ENCODE measurements at regions not wholly inside any gene's neighbourhood (a gene's known extent, or its start where the extent isn't known, plus 50 kb on each side); places are given as distances from the start of the nearest gene placed in this dataset.

DNA sequence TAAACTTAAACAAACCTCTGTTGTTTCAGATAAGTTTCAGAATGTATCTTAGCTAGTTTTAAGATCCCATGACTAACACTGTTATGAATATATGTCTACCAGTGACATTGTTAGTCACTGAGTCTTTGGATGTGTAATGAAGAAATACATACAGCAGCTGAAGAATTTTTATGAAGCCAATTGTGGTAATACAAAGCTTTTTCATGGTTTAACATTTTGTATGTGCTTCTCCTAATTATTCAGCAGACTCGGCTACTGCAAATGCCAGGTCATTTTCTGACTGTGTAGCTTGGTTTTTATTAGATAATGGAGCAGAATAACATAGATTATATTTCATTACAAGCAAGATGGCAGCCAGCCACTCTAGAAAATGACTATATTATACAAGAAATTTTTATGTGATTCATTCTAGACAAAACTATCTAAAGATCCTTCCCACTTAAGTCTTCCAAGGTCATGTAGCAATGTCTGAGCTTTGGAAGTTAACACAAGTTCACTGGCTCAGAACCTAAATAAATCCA lies 147.8 kb downstream of the TNFSF18 start:
- CTCF ChIA-PET = interaction anchor here (0.6 to 0.9 kb wide), 4 partner anchors 100 to 300 kb away, joined by 3 to 5 read pairs (median 4); no protein-coding TSS in a partner anchor
- POLR2A ChIA-PET = interaction anchor here (0.8 to 1.1 kb wide), 3 partner anchors 15 to 58 kb away, joined by 3 to 6 read pairs (median 4); no protein-coding TSS in a partner anchor
- Histone ChIP-seq H3K9me3 (ENCODE audit: control insufficient read depth, insufficient read depth, low read length) (no peaks in the 10 kb centered on the region), H3K4me3 (ENCODE audit: low read depth, low read length) (no peak overlapping the region), H3K27ac (ENCODE audit: low read depth, low read length) (peak overlapping the region; percentile 11), H3K27me3 (ENCODE audit: control insufficient read depth, insufficient read depth, low read length) (no peaks in the 10 kb centered on the region)
- no peak for DNase-seq (ENCODE audit: low read depth, low spot score)
- TF ChIP-seq, protein P1, sequence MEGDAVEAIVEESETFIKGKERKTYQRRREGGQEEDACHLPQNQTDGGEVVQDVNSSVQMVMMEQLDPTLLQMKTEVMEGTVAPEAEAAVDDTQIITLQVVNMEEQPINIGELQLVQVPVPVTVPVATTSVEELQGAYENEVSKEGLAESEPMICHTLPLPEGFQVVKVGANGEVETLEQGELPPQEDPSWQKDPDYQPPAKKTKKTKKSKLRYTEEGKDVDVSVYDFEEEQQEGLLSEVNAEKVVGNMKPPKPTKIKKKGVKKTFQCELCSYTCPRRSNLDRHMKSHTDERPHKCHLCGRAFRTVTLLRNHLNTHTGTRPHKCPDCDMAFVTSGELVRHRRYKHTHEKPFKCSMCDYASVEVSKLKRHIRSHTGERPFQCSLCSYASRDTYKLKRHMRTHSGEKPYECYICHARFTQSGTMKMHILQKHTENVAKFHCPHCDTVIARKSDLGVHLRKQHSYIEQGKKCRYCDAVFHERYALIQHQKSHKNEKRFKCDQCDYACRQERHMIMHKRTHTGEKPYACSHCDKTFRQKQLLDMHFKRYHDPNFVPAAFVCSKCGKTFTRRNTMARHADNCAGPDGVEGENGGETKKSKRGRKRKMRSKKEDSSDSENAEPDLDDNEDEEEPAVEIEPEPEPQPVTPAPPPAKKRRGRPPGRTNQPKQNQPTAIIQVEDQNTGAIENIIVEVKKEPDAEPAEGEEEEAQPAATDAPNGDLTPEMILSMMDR (IDR thresholded peaks at IDR 0.05; ENCODE audit: low read depth, low read length) = no peak

DNA sequence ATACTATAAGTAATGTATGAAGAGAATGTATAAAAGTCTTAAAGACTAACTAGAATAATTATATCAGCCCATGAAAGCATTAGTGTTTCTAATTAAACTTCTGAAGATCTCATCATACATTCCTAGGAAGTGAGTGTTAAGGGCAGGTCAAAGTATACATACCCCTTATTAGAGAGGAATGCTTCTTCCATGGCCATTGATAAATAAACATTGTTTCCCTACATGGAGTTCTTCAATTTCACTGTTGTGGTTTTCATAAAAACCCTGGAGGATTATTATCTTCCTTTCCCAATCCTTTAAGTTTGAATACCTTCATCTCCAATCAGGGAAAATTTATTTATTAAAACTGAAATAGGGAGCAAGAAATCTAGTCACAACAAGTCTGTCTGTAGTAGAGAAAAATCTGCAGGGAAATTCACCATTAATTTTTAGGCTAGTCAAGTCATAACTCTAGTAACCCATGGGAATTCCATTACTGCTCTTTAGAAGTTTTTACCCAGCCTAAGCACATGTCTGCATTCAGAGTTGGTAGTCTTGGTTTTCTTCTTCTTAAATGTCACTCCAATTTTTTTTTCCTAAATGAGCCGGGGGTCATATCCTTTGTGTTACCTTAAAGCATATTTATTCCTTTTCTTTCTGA lies 147.0 kb downstream of the TNFSF18 start:
- POLR2A ChIA-PET = no interaction called here
- H3K4me3 ChIP-seq (ENCODE audit: low read depth, low read length) = no peak overlapping the region

DNA sequence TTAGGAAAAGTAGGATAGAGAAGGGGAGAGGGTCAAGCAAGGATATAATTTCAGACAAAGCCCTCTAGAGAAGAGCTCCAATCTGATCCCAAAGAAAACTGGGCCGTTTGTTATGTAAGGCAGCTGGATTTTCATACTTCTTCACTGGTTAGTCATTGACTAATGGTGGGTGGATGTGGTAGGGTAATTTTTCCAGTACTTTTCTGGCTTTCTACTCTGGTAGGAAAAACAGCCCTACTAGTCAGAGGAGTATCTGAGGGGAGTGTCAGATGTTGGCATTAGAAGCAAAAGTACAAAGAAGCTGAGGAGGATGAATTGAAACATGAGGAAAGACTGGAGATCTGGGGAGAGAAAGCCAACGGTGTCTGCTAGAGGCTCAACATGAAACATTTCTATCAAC lies 145.3 kb downstream of the TNFSF18 start:
- Histone ChIP-seq H3K4me3 (ENCODE audit: low read depth, low read length) (no peak overlapping the region), H3K27me3 (ENCODE audit: control insufficient read depth, insufficient read depth, low read length) (no peaks in the 10 kb centered on the region), H3K27ac (ENCODE audit: low read depth, low read length) (peak overlapping the region; percentile 33), H3K9me3 (ENCODE audit: control insufficient read depth, insufficient read depth, low read length) (no peaks in the 10 kb centered on the region)
- TF ChIP-seq, protein P1 (IDR thresholded peaks at IDR 0.05; ENCODE audit: low read depth, low read length) = no peak
- POLR2A ChIA-PET = interaction anchor here (1.2 kb wide), 1 partner anchor 79 kb away, joined by 3 read pairs; no protein-coding TSS in a partner anchor
- CTCF ChIA-PET = interaction anchor here (1.1 kb wide), 1 partner anchor 160 kb away, joined by 4 read pairs; no protein-coding TSS in a partner anchor
- DNase-seq (ENCODE audit: low read depth, low spot score) = no peak

More for the DNA sequence above, 147.0 kb downstream of the TNFSF18 start:
- CTCF ChIA-PET = interaction anchor here (0.8 kb wide), 1 partner anchor 158 kb away, joined by 3 read pairs; no protein-coding TSS in a partner anchor
- no peaks in the 10 kb centered on the region for H3K27me3 ChIP-seq (ENCODE audit: control insufficient read depth, insufficient read depth, low read length)
- DNase-seq (ENCODE audit: low read depth, low spot score) = no peak
- no peaks in the 10 kb centered on the region for H3K9me3 ChIP-seq (ENCODE audit: control insufficient read depth, insufficient read depth, low read length)
- TF ChIP-seq, protein P1 (IDR thresholded peaks at IDR 0.05; ENCODE audit: low read depth, low read length) = no peak
- peak overlapping the region; percentile 63 for H3K27ac ChIP-seq (ENCODE audit: low read depth, low read length)

DNA sequence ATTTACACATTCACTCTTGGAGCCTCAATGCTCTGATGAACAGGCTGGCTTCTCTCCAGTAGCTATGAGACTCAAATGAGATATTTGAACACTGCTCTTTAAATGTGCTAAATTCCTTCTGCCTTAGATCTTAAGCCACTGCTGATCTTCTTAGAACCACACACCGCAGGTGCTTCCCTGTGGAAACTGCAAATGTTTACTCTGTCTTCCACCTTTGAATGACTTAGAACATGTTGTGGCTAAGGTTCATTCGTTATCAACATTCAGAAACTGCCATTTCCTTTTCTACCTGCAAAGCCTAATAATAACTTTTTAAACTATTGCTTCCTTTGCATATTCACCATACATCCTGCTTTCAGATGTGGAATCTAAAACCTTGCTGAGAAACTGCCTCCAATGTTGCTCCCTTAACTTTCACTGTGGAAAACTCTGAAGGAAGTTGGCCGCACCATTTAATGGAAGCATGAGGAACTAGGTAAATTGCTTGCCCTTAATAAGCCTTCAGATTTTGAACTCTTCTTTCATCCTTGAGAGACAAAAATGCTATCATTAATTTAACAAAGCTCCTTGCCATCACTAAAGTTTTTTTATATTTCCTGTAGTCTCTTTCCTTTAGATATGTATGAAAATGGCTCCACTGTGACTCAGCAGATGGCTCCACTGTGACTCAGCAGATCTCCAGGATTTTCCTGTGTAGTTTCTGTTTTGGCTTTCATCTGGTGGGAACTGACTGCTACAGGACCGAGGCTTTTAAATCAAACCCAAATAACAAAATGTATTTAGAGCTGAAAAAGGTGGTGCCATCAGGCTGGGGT lies 143.8 kb downstream of the TNFSF18 start:
- DNase-seq (ENCODE audit: low read depth, low spot score) = no peak
- ChIA-PET CTCF (no interaction called here), POLR2A (interaction anchor here (0.6 to 1.0 kb wide), 2 partner anchors 9 to 162 kb away, joined by 3 read pairs; no protein-coding TSS in a partner anchor)
- TF ChIP-seq, protein P1 (IDR thresholded peaks at IDR 0.05; ENCODE audit: low read depth, low read length) = no peak
- Histone ChIP-seq H3K27me3 (ENCODE audit: control insufficient read depth, insufficient read depth, low read length) (no peaks in the 10 kb centered on the region), H3K27ac (ENCODE audit: low read depth, low read length) (peak overlapping the region; percentile 68), H3K9me3 (ENCODE audit: control insufficient read depth, insufficient read depth, low read length) (no peaks in the 10 kb centered on the region), H3K4me3 (ENCODE audit: low read depth, low read length) (no peak overlapping the region)
